H1 (cell line): ENCODE measurements at regions not wholly inside any gene's neighbourhood (a gene's known extent, or its start where the extent isn't known, plus 50 kb on each side); places are given as distances from the start of the nearest gene placed in this dataset.

Source experiments
- CTCF ChIA-PET: fragments of 300-600 bp; sonication (Branson Sonifier 250); formaldehyde crosslinking; loops from one replicate; lab custom pipeline; 2021; ENCODE audit not compliant: partially characterized antibody; lab: Charles Lee
- POLR2A ChIA-PET: fragments of 300-600 bp; sonication (Branson Sonifier 250); formaldehyde crosslinking; loops from one replicate; lab custom pipeline; 2021; ENCODE audit warnings: inconsistent platforms; ENCODE audit not compliant: partially characterized antibody; lab: Charles Lee
- DNase-seq, 2 experiments: peaks; one replicate each; pipeline versions ENCODE4 v3.0.0 to v3.0.0-alpha.2; 2010 to 2022; ENCODE audit warnings: low spot score in 2 of 2, low read depth in 1 of 2, mixed read lengths in 1 of 2
- FAIRE-seq: peaks from 2 replicates; lab custom pipeline; 2011; peaks lifted over from hg19 to GRCh38; lab: Jason Lieb, UNC
- H2AFZ ChIP-seq: 2 replicates; pipeline ENCODE4 v1.8.1; 2012; ENCODE audit warnings: low read length, inconsistent platforms
- H2AK5ac ChIP-seq: 2 replicates; pipeline ENCODE4 v1.6.1; 2013; ENCODE audit warnings: low read depth, low read length
- H2BK120ac ChIP-seq: replicated peaks from 2 replicates; pipeline ENCODE3; 2013; ENCODE audit warnings: low read depth, low read length, inconsistent platforms
- H2BK12ac ChIP-seq: 2 replicates; pipeline ENCODE4 v1.6.1; 2013; ENCODE audit warnings: low read depth, low read length
- H2BK15ac ChIP-seq: 2 replicates; pipeline ENCODE4 v1.6.1; 2013; ENCODE audit warnings: low read length
- H2BK20ac ChIP-seq: 2 replicates; pipeline ENCODE4 v1.6.1; 2013; ENCODE audit warnings: low read length
- H2BK5ac ChIP-seq: 2 replicates; pipeline ENCODE4 v1.6.1; 2013; ENCODE audit warnings: low read depth, low read length
- H3K14ac ChIP-seq: 2 replicates; pipeline ENCODE4 v1.6.1; 2013; ENCODE audit warnings: inconsistent platforms; ENCODE audit not compliant: insufficient read length
- H3K18ac ChIP-seq: 2 replicates; pipeline ENCODE4 v1.6.1; 2013; ENCODE audit warnings: low read length; ENCODE audit errors: extremely low read depth
- H3K23ac ChIP-seq: 2 replicates; pipeline ENCODE4 v1.6.1; 2013; ENCODE audit warnings: inconsistent platforms; ENCODE audit not compliant: insufficient read length
- H3K23me2 ChIP-seq: 2 replicates; pipeline ENCODE4 v1.6.1; 2013; ENCODE audit warnings: low read depth, low read length
- H3K27ac ChIP-seq: 2 replicates; pipeline ENCODE4 v1.6.1; 2011; ENCODE audit warnings: low read depth, low read length, inconsistent platforms
- H3K27me3 ChIP-seq, 4 experiments: replicated peaks in 1 of 4; 1 replicate in 1 of 4; 2 replicates in 3 of 4; pipeline versions ENCODE4 v1.6.1 to v1.8.1; 2011 to 2013; ENCODE audit warnings: low read length in 3 of 4, mild to moderate bottlenecking in 3 of 4, inconsistent platforms in 2 of 4, mixed read lengths in 2 of 4, moderate library complexity in 1 of 4; ENCODE audit not compliant: control insufficient read depth in 3 of 4, insufficient read depth in 3 of 4; ENCODE audit errors: extremely low read depth in 1 of 4
- H3K36me3 ChIP-seq, 4 experiments: 2 replicates each; pipeline versions ENCODE4 v1.6.1 to v1.8.1; 2011 to 2013; ENCODE audit warnings: mild to moderate bottlenecking in 4 of 4, low read length in 3 of 4, moderate library complexity in 2 of 4, control low read depth in 1 of 4, inconsistent platforms in 1 of 4; ENCODE audit not compliant: insufficient read depth in 4 of 4, control insufficient read depth in 2 of 4
- H3K4ac ChIP-seq: replicated peaks from 2 replicates; pipeline ENCODE3; 2013; ENCODE audit warnings: low read length, low read depth, mixed read lengths, inconsistent platforms; ENCODE audit not compliant: insufficient read length
- H3K4me1 ChIP-seq, 4 experiments: replicated peaks in 1 of 4; 1 replicate in 1 of 4; 2 replicates in 3 of 4; pipeline versions ENCODE4 v1.6.1 to v1.8.1; 2011 to 2013; ENCODE audit warnings: low read length in 3 of 4, inconsistent platforms in 2 of 4, mixed read lengths in 1 of 4; ENCODE audit not compliant: insufficient read depth in 4 of 4, control insufficient read depth in 3 of 4
- H3K4me2 ChIP-seq, 2 experiments: 2 replicates each; pipeline versions ENCODE4 v1.6.1 to v1.8.1; 2011 to 2013; ENCODE audit warnings: low read depth in 2 of 2, low read length in 2 of 2, control low read depth in 1 of 2, inconsistent platforms in 1 of 2, mild to moderate bottlenecking in 1 of 2; ENCODE audit not compliant: insufficient read depth in 1 of 2
- H3K4me3 ChIP-seq, 4 experiments: fragments of 200-600, 300-600 bp in 1 of 4; sonication (generic), shearing (Covaris generic), sonication (Bioruptor Twin) in 1 of 4; 2 replicates each; pipeline versions ENCODE4 v1.5.1 to v1.8.1; 2011 to 2016; ENCODE audit warnings: low read length in 4 of 4, low read depth in 3 of 4, control low read depth in 2 of 4, inconsistent platforms in 2 of 4, mild to moderate bottlenecking in 2 of 4, mixed read lengths in 1 of 4, moderate library complexity in 1 of 4; ENCODE audit not compliant: insufficient read depth in 2 of 4; ENCODE audit errors: extremely low read depth in 1 of 4
- H3K56ac ChIP-seq: replicated peaks from 2 replicates; pipeline ENCODE3; 2013; ENCODE audit warnings: low read depth, mild to moderate bottlenecking, mixed read lengths, low read length, inconsistent platforms; ENCODE audit not compliant: insufficient read length
- H3K79me1 ChIP-seq: 2 replicates; pipeline ENCODE4 v1.6.1; 2013; ENCODE audit warnings: low read depth, low read length, control low read depth
- H3K79me2 ChIP-seq, 2 experiments: 2 replicates each; pipeline versions ENCODE4 v1.6.1 to v1.8.1; 2012 to 2013; ENCODE audit warnings: low read length in 2 of 2, mild to moderate bottlenecking in 2 of 2, inconsistent platforms in 1 of 2; ENCODE audit not compliant: insufficient read depth in 2 of 2, control insufficient read depth in 1 of 2
- H3K9ac ChIP-seq, 4 experiments: replicated peaks in 1 of 4; 1 replicate in 1 of 4; 2 replicates in 3 of 4; pipeline versions ENCODE4 v1.6.1 to v1.8.1; 2011 to 2013; ENCODE audit warnings: low read depth in 3 of 4, low read length in 3 of 4, control low read depth in 2 of 4, mild to moderate bottlenecking in 2 of 4, moderate library complexity in 2 of 4, inconsistent platforms in 1 of 4; ENCODE audit errors: extremely low read depth in 1 of 4
- H3K9me3 ChIP-seq, 2 experiments: 2 replicates each; pipeline versions ENCODE4 v1.6.1 to v1.8.1; 2012 to 2013; ENCODE audit warnings: mild to moderate bottlenecking in 2 of 2, moderate library complexity in 2 of 2, control low read depth in 1 of 2, inconsistent platforms in 1 of 2, low read depth in 1 of 2, low read length in 1 of 2, mixed read lengths in 1 of 2; ENCODE audit not compliant: insufficient read depth in 2 of 2
- H4K20me1 ChIP-seq, 2 experiments: replicated peaks in 1 of 2; 2 replicates each; pipeline versions ENCODE3 to v1.8.1; 2011 to 2013; ENCODE audit warnings: inconsistent platforms in 2 of 2, low read length in 2 of 2, mild to moderate bottlenecking in 1 of 2; ENCODE audit not compliant: insufficient read depth in 2 of 2, control insufficient read depth in 1 of 2
- H4K5ac ChIP-seq: 2 replicates; pipeline ENCODE4 v1.6.1; 2013; ENCODE audit warnings: low read length, low read depth, mixed read lengths, inconsistent platforms; ENCODE audit not compliant: insufficient read length
- H4K8ac ChIP-seq: 2 replicates; pipeline ENCODE4 v1.8.0; 2013; ENCODE audit warnings: mild to moderate bottlenecking, moderate library complexity, low read length, inconsistent platforms; ENCODE audit not compliant: insufficient read depth; ENCODE audit errors: extremely low read depth
- H4K91ac ChIP-seq: replicated peaks from 2 replicates; pipeline ENCODE3; 2013; ENCODE audit warnings: low read length, mixed read lengths, inconsistent platforms; ENCODE audit not compliant: insufficient read length
- WGBS, 2 experiments: shearing (Covaris generic) in 1 of 2; methylation state at CpG; one replicate each; pipeline versions ENCODE4 v1.1.6 to v1.1.7; 2013 to 2015; ENCODE audit warnings: low lambda C conversion rate in 2 of 2, mixed read lengths in 2 of 2, inconsistent platforms in 1 of 2, low coverage in 1 of 2, missing lambda C conversion rate in 1 of 2; ENCODE audit not compliant: insufficient replicate concordance in 2 of 2, insufficient coverage in 1 of 2, insufficient read length in 1 of 2; ENCODE audit errors: extremely low coverage in 1 of 2, missing lambda C conversion rate in 1 of 2; 5-methylcytosine and 5-hydroxymethylcytosine counted together

- Histone ChIP-seq H3K23me2 (no peaks in the 10 kb centered on the region), H3K14ac (no peak overlapping the region), H3K4me1 (peaks cover 0 to 11% (median 5%) of the 10 kb centered on the region in 4 experiments; a peak in 5 of 7 replicates), H3K27me3 (no peaks in the 10 kb centered on the region), H2BK20ac (no peak overlapping the region), H4K20me1 (no peaks in the 10 kb centered on the region), H3K9ac (no peak overlapping the region), H2BK120ac (no peak overlapping the region), H3K9me3 (no peaks in the 10 kb centered on the region), H2AFZ (no peak overlapping the region), H3K23ac (no peak overlapping the region), H3K4ac (no peak overlapping the region), H4K91ac (no peak overlapping the region), H3K79me2 (no peaks in the 10 kb centered on the region), H4K5ac (no peak overlapping the region), H2BK5ac (no peak overlapping the region), H3K4me2 (no peak overlapping the region), H3K18ac (no peak overlapping the region), H3K56ac (no peak overlapping the region), H3K79me1 (no peaks in the 10 kb centered on the region), H3K36me3 (0 out of 8 replicates have a peak, but pooled peaks cover 0 to 3% (median 0%) of the 10 kb centered on the region in 4 experiments), H3K4me3 (no peak overlapping the region), H2AK5ac (no peak overlapping the region), H4K8ac (no peak overlapping the region), H3K27ac (no peak overlapping the region), H2BK12ac (no peak overlapping the region), H2BK15ac (no peak overlapping the region)
- DNase-seq: no peak
- ChIA-PET POLR2A (no interaction called here), CTCF (interaction anchor here (0.9 to 1.3 kb wide), 3 partner anchors 10 to 188 kb away, joined by 3 read pairs; no protein-coding TSS in a partner anchor)
- WGBS, 2 experiments: 81% methylated on average over 4 of the region's 4 CpGs; no CpG with 5 or more reads in 1 of the 2 experiments
- no peak for FAIRE-seq
Measured at GRCh38 chr15:62737551-62737950, 305.0 kb upstream of the TPM1 start.
